ENCODE measurements at regions not wholly inside any gene's neighbourhood (a gene's known extent, or its start where the extent isn't known, plus 50 kb on each side); places are given as distances from the start of the nearest gene placed in this dataset.

- no peak for DNase-seq
These were observed 55.2 kb upstream of the OLFM1 start for GRCh38 chr9:135032041-135032835.

GRCh38 chr9:135032868-135033460, 54.5 kb upstream of the OLFM1 start:
- DNase-seq: no peak

- DNase-seq: no peak
These were observed 54.0 kb upstream of the OLFM1 start for GRCh38 chr9:135033487-135033886.

- DNase-seq: no peak
These were observed 53.4 kb upstream of the OLFM1 start for GRCh38 chr9:135034106-135034505.

GRCh38 chr9:135035781-135036760, 51.4 kb upstream of the OLFM1 start:
- no peak for DNase-seq

GRCh38 chr9:135036861-135037465, 50.5 kb upstream of the OLFM1 start:
- DNase-seq: no peak

- DNase-seq: no peak
These were observed 49.8 kb upstream of the OLFM1 start for GRCh38 chr9:135037521-135038250.

Measured in NCI-H524 treated with DMSO at 0.1 percent for 48 hours (cell line).